ENCODE measurements at regions not wholly inside any gene's neighbourhood (a gene's known extent, or its start where the extent isn't known, plus 50 kb on each side); places are given as distances from the start of the nearest gene placed in this dataset.
"Not testable (repeated sequence)": the region's sequence is repeated elsewhere in the genome, so short reads cannot be mapped to it uniquely, and the experiment has no call there.

GRCh38 chr12:13562915-13563742, 366.6 kb downstream of the EMP1 start:
- DNase-seq (ENCODE audit: low read depth) = no peak

DNA sequence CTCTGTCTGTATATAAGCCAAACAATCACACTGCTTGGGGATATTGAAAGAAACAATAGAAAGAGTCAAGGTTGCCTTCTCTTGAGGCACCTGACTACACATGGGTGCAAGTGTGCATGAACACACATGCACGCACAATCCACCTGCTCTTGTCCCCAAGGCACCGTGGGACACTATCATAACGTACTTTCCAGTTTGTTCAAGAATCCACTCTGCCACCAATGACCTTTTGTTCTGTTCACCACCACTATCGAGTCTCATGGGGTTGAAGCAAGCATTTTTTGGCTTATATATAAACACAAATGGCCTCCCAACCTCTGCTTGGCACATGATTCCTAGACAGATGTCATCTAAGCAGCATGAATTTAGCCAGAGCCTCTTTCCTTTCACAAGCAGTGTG, 365.4 kb downstream of the EMP1 start:
- DNase-seq (ENCODE audit: low read depth) = no peak

DNA sequence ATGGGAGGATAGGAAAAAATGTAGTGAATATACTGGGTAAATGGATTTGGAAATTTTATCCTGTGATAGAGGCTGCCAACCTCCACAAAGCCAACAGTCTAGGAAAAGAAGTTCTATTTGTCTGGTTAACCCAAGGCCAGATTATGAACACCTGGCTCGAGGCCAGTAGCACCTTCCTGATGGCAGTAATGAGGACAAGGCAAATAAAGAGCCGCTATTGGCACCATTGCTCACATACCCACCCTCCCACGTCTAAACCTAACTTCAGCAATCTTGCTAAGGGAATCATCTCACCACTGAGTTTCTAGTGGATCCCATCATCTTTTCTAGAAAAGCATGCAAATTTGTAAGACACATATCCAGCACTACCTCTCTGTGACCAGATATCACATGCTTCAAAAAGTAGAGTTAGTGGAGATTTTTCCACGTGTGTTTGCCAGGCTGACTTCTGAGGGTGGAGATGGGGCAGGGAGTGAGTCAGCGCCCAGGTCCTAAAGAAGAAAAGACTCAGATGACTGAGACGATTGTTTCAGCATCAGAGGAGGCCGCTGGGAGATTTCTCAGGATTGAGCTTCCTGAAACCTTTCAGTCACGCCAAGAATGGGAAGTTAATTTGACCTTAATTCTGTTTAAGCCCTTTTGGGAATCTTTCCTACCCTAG, 362.9 kb downstream of the EMP1 start:
- DNase-seq (ENCODE audit: low read depth) = no peak

DNA sequence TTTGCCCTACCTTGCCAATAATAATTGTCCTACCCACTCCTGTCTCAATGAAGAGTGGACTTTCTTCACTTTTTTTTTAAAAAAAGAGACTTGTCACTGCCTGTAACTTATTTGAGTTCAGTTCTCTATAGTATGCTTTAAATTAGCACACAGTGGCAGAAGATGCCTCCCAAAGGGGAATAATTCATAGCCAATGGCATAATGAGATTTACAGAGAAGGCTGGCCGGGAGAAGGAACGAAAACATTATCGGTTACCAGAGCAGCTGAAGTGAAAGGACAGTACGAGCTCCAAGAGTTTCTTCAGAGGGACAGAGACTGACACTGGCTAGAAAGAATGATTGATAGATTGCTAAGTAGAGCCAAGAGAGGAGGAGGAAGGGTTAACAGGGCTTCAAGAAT, 356.3 kb downstream of the EMP1 start:
- DNase-seq (ENCODE audit: low read depth) = no peak

- DNase-seq (ENCODE audit: low read depth) = no peak
Measured at GRCh38 chr12:13547283-13547682, 350.8 kb downstream of the EMP1 start.

DNA sequence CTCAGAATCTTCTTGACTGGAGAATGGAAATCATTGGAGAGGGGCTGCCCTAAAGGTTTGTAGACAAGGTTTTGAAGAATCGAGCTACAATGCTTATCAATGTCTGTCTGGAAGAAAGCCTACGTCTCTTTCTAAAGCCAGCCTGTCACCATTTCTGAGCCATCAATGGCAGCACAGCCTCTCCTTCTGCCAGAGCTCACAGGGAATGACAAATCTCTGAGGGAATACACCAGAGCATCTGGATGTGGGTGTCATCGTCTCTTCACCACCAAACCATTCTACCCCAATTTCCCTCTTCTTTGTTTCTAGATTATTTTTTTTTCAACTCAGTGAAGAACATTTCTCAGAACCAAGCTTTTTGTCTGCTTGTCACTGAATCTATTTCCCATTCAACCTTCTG, 349.7 kb downstream of the EMP1 start:
- no peak for DNase-seq (ENCODE audit: low read depth)

GRCh38 chr12:13539051-13539450, 342.5 kb downstream of the EMP1 start:
- DNase-seq (ENCODE audit: low read depth) = no peak

DNA sequence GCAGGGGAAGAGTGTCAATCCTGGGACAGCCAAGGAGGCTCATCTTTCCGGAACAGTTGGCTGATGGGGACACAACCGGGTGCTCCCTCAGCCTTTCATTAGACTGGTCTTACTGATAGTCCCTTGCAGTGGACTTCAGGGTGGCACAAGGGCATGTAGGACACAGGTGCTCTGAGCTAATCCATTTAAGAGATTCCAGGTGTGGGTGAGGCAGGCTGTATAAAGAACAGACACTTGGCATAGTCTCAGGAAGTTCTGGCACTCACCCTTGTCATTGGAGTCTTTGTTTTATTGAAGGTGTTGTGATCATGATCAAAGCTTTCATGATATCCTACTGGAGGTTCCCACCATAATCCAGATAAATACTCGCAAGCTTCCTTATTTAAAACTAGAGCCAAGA, 341.6 kb downstream of the EMP1 start:
- no peak for DNase-seq (ENCODE audit: low read depth)

GRCh38 chr12:13537623-13538022, 341.1 kb downstream of the EMP1 start:
- no peak for DNase-seq (ENCODE audit: low read depth)

DNA sequence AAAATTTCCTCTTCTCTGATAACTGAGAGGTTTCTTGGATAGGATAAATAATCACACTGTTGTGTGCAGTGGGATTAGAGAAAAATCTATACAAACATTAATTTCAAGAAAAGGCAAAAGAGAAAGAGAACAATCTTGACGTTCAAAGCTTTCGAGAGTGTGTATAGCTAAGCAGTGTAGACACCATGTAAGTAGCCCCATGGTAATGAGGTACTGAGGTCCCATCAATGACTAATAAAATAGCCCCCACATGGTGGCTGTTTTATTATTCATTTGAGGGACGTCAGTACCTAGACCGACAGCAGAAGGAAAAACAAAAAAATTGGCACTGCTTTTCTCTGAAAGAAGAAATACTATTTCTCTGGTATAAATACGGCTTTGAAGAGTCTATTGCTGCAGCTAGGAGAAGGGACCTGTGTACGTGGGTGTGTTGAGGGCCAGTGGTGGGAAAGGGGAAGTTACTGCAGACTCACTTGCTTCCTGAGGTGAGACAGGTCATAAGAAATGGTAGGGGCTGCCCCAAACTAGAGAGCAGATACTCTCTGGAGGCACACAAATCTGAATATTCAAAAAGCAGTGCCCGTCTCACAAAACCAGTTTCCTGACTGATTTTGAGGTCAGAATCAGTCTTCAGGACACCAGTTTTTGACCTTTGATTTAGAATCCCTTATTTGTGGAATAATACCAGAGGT, 339.8 kb downstream of the EMP1 start:
- DNase-seq (ENCODE audit: low read depth) = no peak

GRCh38 chr12:13534645-13535398, 338.3 kb downstream of the EMP1 start:
- no peak for DNase-seq (ENCODE audit: low read depth)

- DNase-seq (ENCODE audit: low read depth) = no peak
Measured at GRCh38 chr12:13534242-13534641, 337.7 kb downstream of the EMP1 start.

DNA sequence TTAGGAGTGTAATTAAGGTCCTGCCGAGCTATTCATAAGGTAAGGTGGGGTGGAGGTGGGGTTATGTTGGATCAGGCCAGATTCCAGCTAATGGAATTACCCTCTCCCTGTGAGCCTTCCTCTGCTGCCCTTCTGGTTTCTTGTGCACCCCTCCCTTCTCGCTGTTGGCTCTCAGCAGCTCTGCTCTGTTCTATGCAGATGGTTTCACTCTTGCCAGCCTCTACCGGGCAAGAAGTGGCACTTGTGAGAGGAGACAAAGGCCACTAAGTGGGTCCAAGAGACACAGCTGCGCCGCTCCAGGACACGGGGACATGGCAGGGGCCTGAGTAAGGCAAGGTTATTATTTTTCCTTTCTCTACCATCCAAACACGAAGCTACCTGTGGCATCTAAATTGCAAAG, 334.4 kb downstream of the EMP1 start:
- no peak for DNase-seq (ENCODE audit: low read depth)

DNA sequence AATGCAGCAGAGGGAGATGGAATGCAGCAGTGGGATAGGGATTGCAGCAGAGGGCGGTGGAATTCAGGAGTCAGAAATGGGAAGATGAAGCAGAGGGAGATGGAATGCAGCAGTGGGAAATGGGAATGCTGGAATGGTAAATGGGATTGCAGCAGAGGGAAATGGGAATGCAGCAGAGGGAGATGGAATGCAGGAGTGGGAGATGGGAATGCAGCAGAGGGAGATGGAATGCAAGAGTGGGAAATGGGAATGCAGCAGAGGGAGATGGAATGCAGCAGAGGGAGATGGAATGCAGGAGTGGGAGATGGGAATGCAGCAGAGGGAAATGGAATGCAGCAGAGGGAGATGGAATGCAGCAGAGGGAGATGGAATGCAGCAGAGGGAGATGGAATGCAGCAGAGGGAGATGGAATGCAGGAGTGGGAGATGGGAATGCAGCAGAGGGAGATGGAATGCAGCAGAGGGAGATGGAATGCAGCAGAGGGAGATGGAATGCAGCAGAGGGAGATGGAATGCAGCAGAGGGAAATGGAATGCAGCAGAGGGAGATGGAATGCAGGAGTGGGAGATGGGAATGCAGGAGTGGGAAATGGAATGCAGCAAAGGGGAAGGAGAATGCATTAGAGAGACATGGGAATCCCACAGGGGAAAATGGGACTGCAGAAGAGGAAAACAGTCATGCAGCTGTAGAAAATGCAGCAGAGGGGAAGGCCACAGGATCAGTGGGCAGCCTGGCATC, 329.8 kb downstream of the EMP1 start:
- not testable (repeated sequence) for DNase-seq (ENCODE audit: low read depth)

- no peak for DNase-seq (ENCODE audit: low read depth)
Measured at GRCh38 chr12:13523536-13524307, 327.2 kb downstream of the EMP1 start.

DNA sequence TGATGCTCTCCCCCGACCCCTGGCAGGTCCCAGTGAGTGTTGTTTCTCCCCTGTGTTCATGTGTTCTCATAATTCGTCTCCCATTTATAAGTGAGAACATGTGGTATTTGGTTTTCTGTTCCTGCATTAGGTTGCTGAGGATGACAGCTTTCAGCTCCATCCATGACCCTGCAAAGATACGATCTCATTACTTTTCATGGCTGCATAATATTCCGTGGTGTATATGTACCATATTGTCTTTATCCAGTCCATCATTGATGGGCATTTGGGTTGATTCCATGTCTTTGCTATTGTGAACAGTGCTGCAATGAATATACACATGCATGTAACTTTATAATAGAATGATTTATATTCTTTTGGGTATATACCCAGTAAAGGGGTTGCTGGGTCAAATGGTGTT, 321.5 kb downstream of the EMP1 start:
- not testable (repeated sequence) for DNase-seq (ENCODE audit: low read depth)

DNA sequence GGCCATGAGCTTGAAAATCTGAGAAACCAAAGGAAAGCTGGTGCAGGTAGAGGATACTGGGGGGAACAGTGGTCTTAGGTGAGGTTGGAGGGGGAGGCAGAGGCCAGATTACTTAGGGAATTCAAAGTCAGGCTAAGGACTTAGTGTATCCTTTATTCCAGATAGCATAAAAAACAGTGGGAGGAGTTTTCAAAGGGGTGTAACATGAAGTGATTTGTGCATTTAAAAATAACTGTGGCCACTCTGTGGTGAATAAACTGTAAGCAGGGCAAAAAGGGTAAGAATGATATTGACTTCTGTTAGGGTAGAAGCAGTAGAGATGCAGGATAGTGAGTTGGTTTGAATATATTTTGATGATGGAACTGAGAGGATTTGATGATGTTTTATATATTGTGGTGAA, 313.2 kb downstream of the EMP1 start:
- DNase-seq (ENCODE audit: low read depth) = no peak

GRCh38 chr12:13505636-13506035, 309.1 kb downstream of the EMP1 start:
- DNase-seq (ENCODE audit: low read depth) = no peak

GRCh38 chr12:13505224-13505623, 308.7 kb downstream of the EMP1 start:
- DNase-seq (ENCODE audit: low read depth) = no peak

GRCh38 chr12:13504736-13505135, 308.2 kb downstream of the EMP1 start:
- DNase-seq (ENCODE audit: low read depth) = no peak

DNA sequence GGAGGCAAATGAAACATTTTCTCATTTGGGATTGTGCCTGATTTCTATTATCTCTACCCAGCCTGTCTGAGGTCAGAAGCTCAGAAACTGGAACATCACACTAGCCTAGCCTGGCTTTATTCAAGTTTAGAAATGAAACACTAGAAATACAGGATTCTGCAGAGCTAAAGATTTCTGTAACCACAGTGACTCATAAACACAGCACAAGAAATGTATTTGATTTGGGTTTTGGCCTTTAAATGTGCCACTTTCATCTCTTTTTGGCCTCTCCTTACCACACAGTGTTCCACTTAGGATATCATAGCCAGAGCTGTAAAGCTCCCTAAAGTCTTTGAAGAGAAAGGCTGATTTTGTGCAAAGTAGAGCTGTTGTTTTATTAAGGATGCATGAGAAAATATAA, 307.5 kb downstream of the EMP1 start:
- DNase-seq (ENCODE audit: low read depth) = no peak

Data from activated T-helper 1 cell treated with Interleukin-2 at 50 U/mL for 16 hours (primary cell).